ENCODE measurements at regions not wholly inside any gene's neighbourhood (a gene's known extent, or its start where the extent isn't known, plus 50 kb on each side); places are given as distances from the start of the nearest gene placed in this dataset.

DNA sequence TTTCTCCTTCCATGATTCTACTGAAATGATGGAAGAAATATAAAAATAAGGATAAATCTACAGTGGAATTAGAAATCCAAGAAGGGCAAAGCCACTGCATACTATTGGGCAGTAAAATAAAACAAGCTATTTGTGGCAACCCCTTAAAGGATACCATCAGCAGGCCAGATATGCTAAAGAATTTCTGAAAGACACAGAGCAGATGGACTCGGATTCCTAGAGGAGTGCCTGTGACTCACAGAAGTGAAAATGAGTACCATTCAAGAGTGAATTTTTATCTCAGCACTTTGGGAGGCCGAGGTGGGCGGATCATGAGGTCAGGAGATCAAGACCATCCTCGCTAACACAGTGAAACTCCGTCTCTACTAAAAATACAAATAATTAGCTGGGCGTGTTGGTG lies 318.1 kb downstream of the LRIG3 start:
- DNase-seq = no peak

DNA sequence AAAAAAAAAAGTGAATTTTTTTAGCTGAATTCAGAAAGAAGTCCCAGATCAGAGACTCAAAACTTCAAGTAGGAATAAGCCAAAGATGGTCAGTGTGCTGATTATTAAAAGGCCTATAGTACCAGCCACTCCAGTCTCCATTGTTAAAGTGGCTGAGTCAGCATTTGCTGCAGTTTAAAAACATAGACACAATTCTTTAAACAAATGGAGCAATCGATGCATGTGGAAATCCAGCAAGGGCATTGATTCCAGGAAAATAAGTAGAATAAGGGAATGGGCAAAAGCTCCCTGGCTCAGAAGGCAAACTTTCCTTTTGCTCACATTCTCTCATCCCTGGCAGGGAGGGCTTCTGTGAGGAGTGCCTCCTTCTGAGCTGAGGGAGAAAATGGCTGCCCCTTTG lies 317.6 kb downstream of the LRIG3 start:
- no peak for DNase-seq

DNA sequence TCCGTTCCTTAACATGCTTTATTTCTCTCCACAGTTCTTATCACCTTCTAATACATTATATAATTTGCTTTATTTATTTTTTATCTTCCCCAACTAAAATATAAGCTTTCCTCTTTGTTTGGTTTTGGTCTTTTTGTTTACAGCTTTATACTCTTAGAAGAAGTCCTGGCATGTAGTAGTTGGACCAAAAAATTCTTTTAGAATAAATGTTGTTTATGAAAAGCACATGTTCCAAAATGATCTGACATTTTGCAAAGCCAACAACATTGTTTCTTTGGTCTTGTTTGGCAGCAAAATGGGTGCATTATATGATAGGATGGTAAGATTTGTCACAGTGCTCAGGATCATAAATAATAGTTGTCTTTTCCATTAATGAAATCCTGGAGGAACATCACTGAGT lies 312.5 kb downstream of the LRIG3 start:
- no peak for DNase-seq

DNA sequence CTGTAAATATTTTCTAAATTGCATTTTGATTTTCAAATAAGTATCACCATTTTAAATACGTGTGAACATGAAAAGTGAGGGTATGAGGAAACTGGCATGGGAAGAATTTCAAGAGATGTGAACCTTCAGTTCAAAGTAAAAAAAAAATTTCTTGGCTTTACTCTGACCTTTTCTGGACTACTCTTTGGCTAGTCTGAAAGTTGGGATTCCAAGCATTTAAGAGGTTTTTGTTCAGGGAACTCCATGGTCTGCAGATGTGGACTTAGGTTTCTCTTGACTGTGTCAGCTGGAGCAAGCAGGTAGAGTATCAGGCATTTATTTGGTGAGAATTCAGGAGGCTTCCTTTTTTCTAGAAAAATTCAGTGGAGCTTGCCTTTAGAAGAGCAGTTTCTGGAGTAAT lies 311.6 kb downstream of the LRIG3 start:
- no peak for DNase-seq

DNA sequence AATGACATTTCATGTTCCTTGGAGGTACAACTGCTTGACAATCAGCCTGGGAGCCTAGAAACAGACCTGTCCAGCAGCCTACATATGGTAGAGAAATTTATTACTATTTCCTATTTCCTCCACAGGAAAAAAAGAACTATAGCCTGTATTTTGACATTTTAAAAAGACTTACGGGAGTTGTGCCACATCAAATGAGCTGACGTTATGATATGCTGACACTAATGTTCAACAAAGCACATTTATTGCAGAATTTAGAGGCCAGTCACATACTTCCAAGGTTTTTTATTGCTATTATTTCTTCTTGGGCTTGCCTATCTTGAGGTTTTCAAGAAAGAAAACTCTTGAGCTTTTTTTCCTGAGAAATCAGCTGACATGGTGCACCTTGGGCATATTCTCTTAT lies 305.3 kb downstream of the LRIG3 start:
- no peak for DNase-seq

DNA sequence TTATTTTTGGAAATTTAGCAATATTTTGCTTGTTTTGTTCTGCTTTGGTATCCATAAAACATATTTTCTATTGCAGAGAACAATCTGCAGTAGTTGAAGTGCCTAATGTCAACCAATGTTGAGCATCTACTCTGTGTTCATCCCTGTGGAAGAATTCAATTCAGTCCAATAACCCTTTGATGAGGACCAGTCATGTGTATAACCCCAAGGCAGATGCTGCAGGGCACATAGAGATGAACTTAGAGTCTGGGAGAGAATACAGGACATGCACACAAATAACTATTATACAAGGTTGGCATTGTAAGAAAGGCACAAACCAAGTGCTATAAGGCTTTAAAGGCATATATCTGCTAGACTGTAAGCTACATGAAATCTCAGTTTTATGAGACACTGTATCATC lies 304.7 kb downstream of the LRIG3 start:
- DNase-seq = peak; percentile 0

DNA sequence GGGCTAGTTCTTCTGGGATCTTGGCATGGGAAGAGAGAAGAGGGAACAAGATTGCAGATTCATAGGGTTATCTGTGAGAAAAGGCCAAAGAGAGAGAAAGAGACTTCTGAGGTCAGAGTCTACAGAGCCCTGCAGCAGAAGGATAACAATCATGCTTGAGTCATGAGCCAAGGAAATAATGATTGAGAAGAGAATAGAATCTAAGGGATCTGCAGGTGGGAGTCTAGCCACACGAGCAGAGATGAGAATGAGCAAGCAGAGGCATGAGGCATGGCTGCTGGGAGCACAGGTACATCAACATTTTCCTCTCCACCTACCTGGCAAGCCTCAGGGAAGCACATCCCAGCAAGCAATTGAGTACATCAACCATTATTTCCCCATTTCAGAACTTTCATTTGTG lies 303.7 kb downstream of the LRIG3 start:
- DNase-seq = no peak

DNA sequence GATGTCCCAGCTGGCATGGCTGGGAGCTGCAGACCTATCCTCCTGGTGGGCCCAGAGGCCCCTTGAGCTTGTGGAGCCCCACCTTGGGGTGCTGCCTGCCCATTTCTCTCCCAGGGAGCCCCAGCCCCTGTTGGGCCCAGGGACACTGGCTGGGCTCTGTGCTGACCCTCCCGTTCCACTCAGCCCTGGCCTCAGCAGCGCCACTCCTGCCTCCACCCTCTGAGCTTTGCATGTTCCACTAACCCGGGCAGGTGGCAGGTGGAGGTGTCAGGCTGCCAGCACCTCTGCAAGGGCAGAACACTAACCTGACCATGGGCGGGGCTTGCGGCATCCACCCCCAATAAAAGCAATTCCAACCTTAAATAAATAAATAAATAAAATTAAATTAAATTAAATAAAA lies 299.2 kb downstream of the LRIG3 start:
- no peak for DNase-seq

DNA sequence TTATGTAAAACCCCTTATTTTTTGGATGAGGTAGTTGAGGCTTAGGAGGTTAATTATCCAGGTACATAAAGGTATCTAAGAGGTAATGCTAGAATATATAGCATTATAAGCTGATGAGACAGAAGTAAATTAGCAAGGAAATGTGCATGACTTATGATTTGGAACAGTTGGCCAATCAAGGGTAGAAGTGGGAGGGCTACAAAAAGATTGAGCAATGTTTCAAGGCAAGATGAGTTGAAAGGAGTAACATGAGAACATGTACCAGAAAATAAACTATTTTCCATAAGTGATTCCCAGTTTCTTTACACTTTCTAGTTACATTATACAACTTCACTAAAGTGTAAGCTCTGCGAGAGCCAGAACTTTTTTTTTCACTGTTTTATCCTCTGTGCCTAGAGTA lies 290.9 kb downstream of the LRIG3 start:
- no peak for DNase-seq

DNA sequence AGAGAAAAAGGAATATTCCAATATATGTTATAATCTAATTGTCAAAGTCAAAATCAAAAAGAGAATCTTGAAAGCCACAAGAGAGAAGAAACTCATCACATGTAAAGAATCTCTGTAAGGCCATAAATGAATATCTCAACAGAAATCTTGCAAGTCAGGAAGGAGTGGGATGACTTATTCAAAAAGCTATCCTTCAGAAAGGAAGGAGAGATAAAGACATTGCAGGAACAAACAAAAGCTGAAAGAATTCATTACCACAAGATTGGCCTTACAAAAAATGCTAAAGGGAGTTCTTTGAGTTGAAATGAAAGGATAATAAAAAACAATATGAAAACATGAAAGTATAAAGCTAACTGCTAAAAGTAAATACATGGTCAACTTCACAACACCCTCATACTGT lies 286.8 kb downstream of the LRIG3 start:
- DNase-seq = no peak

DNA sequence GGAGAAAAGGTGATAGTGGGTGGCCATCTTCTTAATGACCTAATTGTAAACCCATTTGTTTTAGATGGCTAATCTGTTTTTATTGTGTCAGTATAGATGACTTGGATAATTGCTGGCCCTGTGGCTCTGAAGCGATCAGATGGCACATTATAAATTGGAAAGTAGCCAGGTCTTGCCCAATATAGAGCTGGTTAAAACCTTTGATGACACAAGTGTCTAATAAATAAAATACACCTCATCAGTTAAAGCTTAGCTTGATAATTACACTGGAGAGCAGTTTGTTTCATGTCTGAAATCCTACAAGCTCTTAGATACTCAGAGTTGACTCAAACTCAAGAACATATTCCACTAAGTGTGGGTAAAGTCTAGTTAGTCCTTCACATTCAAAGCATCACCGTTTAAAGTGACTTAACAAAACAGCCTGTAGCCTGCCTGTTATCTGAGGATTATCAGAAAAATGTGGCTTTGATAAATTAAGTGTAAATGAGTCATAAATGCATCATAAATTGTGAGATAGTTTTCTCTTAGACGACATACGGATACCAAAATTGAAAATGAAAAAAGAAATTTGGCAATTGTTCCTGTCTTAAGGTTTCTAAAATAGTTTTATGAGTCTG lies 280.9 kb downstream of the LRIG3 start:
- DNase-seq = no peak

DNA sequence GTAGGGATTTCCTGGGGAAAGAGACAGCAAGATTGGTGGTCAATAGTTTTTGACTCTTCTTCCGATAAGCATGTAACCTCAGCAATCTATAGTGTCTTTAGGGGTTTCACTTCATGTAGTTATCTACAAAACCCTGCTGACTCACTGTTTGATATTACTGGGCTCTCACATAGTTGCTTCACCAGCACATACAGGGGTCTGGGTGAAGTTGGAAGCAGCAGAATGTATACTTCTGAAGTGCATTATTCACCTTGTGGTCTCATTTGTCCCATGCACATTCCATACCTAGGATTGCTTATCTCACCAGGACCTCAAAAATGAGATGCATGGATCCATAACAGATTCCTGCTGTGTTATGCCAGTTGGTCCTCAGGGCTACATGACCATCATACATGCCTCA lies 280.0 kb downstream of the LRIG3 start:
- no peak for DNase-seq

DNA sequence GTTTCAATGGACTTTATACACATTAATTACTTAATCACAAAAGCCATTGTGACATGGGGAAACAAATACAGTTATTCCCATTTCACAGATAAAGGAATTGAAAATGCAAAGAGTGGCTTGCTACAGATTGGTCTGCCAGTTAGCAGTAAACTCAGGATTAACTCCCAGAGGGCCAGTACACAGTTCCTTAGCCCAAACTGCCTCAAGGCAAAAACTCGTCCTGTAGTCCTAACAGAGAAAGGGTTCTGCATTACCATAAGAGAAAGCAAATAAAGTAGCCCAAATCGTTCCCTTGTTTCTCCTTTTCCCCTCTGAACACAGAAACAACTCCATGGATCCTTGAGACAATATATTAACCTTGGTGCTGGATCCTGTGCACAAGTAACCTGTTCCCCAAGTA lies 274.4 kb downstream of the LRIG3 start:
- DNase-seq = no peak

DNA sequence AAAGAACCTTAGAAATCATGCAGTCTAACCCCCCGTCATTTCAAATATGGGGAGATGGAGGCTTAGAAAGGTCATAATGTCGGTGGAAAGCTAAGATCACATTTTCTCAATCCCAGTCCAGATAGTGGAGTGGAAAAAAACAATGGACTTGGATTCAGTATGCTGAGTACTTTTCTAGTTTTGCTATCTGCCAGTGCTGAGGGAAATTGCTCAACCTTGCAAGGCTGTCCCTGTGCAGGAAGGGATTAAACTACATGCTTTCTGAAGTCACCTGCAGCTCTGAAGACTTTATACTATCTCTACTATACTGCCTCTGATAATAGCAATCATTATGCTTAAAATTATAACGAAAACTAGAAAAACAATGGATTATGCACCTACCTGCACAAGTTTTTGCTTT lies 272.8 kb downstream of the LRIG3 start:
- no peak for DNase-seq

DNA sequence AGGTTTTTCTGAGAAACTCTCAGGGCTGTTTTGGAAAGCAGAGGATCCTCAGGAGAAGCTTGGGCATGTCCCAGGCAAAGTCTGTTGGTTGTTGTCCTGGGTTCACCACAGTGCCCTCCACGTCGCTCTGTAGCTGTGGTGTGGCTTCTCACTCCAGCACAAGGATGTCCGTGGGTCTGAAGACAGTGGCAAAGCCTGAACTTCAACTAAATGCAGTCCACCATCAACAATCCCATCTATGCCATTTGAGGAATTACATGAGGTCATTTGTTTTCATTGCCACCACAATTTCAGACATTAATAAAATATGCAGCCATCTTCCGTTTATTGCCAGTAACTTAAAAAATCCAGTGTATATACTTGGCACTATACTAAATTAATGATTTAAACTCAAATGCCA lies 272.1 kb downstream of the LRIG3 start:
- DNase-seq = no peak

DNA sequence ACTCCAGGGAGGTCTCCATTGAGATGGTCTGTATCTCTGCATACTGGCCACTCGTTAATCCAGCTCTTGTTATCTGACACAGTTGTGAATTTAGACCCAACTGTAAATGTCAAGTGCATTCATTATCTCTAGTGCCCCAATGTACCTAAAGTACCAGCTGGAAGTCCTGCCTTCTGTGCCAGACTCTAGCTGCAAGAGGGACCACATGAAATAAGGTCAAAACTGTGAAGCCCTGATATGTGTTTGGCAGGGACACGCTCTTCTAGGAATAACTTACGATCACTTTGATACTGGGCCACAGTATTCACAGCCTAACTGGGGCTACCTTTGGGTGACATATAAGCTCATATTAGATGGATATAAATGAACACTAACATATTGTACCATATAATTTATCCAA lies 268.5 kb downstream of the LRIG3 start:
- no peak for DNase-seq

DNA sequence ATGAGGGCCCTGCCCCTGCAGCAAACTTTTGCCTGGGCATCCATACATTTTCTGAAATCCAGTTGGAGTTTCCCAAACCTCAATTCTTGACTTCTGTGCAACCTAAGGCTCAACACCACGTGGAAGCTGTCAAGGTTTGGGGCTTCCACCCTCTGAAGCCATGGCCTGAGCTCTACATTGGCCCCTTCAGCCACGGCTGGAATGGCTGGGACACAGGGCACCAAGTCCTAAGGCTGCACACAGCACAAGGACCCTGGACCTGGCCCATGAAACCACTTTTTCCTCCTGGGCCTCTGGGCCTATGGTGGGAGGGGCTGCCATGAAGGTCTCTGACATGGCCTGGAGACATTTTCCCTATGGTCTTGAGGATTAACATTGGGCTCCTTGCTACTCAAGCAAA lies 266.3 kb downstream of the LRIG3 start:
- DNase-seq = no peak

DNA sequence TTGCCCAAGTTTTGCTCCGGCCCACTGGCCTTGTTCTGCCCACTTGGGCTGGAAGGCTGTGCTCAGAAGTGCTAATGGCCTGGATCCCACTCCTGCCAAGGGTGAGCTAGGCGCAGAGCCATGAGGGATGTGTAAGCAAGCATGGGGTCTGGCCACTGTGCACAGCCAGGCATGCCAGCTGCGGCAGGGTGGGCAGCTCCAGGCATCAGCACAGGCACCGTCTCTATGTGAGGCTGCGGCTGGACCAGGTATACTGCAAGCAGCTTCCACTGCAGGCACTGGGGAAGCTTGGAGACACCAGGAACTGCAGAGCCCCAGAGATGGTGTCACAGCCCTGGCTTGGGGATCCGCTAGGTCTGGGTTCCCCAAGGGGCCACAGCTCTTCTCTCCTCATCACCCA lies 264.9 kb downstream of the LRIG3 start:
- no peak for DNase-seq

DNA sequence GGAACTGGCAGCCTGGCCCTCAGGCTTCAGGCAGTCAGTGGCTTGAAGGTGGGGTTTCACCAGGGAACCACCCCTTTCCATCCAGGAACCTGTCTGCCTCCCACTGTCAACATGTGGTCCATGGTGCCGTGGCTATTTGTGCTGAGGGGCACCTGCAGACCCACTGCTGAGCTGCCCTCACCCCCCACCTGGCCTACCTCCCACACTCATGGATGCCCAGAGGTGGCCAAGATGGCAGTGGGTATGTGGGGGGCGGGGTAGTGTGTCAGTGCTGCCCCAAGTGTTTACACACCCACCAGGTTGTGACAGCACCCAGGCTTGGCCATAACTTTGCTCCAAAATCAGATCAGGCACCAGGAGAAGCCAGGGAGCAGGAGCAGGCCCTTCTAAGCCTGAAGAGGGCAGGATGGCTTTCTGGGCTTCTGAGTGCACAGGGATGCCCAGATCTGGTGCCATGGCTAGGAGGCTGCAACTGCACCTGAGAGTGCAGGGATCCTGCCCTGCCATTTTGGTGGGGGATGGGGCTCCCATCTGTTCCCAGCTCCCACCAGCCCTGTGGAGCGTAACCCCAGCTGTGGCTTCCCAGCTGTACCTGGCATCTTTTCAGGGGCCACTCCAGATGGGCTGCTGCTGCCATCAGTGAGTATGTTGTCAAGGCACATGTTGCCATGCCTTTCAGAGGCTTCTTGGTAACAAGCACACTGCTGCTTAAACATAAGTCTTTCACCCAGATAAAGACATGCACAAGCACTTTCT lies 263.9 kb downstream of the LRIG3 start:
- DNase-seq = no peak

DNA sequence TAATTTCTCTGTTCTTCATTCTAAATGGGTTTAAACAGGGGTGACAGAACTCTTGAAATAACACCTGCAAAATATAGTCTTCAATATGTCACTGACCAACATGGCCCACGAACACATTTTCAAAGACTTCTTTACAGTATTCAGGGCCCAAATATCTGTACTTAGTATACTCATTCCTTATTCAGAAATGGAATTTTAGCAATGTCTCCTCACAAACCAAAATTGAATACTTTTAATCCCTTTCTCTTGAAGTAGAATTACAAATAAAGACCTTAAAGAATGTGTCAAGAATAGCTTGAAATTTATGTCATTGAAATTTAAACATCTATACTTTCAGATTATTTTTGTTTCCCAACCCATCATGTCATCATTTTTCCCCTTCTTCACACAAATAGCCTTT lies 263.1 kb downstream of the LRIG3 start:
- no peak for DNase-seq

DNA sequence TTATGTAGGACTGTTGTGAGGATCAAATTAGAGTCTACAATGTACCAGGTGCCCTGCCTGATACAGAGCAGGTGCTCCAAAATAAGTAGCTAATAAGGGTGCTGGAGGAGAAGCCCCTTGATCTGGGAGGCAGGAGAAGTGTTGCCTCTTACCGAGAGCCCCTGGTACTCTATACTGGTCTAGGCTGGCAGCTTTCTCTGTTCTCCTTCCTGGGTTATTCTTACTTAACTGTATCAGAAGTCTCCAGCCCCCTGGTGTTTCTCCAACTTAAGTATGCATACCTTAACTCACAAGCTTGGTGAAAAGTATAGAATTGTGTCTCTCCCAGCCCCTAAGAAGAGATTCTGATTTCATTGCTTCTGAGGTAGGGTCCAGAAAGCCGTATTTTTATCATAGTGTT lies 254.9 kb downstream of the LRIG3 start:
- no peak for DNase-seq

DNA sequence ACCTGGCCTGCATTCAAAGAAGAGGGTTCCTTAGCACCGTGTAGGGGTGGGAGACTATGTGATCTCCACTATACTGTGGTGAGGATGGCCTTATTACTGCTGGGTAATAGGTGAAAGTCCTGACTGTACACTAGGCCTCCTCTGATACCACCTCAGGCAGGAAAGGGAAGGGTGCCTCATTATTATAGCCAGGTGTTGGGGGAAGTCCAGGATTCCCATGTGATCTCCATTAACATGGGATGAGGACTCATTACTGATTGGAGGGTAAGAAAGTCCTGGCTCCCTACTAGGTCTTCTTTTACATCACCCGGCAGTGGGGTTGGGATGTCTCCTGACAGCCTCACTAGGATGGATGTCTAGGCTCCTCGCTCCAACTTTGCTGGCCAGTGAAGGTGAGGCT lies 252.1 kb downstream of the LRIG3 start:
- DNase-seq = no peak

DNA sequence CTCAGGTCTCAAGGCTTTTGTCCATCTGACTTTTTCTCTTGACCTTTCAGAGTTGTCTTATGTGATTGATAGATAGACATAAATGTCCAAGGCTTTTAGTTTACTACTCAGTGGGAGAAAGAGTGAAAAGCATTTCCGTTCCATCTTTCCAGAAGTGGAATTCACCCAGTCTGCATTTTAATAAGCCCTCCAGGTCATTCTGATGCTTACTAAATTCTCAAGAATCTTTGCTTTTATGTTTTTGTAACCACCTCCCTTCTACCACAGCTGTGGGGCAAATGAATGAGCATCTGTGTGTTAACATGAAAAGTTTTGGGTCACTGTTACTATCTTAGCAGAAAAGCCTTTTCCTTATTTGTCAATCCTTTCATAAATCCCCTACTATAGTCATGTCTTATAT lies 251.4 kb downstream of the LRIG3 start:
- DNase-seq = no peak

DNA sequence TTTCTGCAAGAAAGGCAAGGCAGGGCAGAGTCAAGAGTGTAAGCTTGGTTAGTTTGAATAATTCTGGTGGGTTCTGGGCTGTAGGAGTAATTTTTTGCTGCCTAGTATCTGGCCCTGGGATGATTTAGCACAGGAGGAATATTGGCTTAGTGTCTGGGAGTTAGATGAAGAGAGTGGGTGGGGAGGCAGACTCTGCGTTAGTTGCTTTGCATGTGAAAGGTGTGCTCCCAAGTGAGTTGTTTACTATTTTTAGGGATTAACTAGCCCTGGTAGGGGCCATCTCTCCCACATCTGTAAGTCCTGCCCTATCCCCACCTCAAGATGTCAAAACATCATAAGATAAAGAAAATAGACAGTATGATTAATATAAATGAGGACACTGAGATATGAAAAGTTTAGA lies 249.7 kb downstream of the LRIG3 start:
- no peak for DNase-seq

DNA sequence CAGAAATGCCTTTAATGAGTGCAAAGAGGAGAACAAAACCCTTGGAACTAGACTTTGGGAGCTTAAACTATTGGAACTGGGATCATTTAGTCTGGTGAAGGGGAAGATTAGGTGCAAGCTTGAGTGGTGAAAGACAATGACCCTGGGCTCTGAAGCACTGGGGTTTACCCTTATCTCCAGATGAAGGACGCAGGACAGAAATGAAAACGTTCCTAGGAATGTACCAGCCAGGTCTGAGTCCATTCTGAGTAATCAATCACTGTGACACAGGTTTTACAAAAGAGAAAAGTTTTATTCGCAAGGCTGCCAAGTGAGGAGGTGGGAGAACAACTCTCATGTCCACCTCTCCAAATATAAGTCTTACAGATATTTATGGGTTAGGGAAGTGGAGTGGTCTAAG lies 249.1 kb downstream of the LRIG3 start:
- no peak for DNase-seq

Data from CD4-positive, alpha-beta T cell treated with Interleukin-12 subunit alpha and Interleukin-12 subunit beta, for 1 hour (primary cell).